ENCODE measurements at regions not wholly inside any gene's neighbourhood (a gene's known extent, or its start where the extent isn't known, plus 50 kb on each side); places are given as distances from the start of the nearest gene placed in this dataset.

DNA sequence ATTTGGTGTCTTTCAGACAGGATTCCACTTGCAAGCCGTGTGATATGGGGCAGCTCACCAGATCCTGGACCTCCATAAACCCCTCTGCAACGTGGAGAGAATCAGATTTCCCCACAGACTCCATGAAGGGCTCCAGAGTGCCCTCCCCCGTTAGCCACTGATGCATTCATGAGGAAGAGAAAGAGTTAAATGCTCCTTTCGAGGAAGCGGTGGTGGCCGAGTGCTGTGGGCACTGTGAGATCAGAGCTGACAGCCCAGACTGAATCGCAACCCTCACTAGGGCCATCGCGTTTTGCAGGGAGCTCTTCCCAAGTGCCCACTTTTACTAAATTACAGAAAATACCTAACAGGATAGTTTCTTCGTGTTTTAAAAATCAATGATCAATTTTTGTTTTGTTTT, 226.3 kb upstream of the ZNF32 start:
- no peak for DNase-seq (ENCODE audit: low read depth in 3 of 3)

- DNase-seq (ENCODE audit: low read depth in 3 of 3), result no peak
These were observed 225.0 kb upstream of the ZNF32 start for GRCh38 chr10:43873717-43874116.

- no peak for DNase-seq (ENCODE audit: low read depth in 3 of 3)
These were observed 224.0 kb upstream of the ZNF32 start for GRCh38 chr10:43872644-43873043.

GRCh38 chr10:43871545-43871944, 222.9 kb upstream of the ZNF32 start:
- no peak for DNase-seq (ENCODE audit: low read depth in 3 of 3)

GRCh38 chr10:43870968-43871439, 222.3 kb upstream of the ZNF32 start:
- no peak for DNase-seq (ENCODE audit: low read depth in 3 of 3)

GRCh38 chr10:43869669-43870322, 221.1 kb upstream of the ZNF32 start:
- DNase-seq (ENCODE audit: low read depth in 3 of 3), result no peak

- no peak for DNase-seq (ENCODE audit: low read depth in 3 of 3)
These were observed 220.3 kb upstream of the ZNF32 start for GRCh38 chr10:43868952-43869351.

GRCh38 chr10:43867667-43868565, 219.2 kb upstream of the ZNF32 start:
- no peak for DNase-seq (ENCODE audit: low read depth in 3 of 3)

DNA sequence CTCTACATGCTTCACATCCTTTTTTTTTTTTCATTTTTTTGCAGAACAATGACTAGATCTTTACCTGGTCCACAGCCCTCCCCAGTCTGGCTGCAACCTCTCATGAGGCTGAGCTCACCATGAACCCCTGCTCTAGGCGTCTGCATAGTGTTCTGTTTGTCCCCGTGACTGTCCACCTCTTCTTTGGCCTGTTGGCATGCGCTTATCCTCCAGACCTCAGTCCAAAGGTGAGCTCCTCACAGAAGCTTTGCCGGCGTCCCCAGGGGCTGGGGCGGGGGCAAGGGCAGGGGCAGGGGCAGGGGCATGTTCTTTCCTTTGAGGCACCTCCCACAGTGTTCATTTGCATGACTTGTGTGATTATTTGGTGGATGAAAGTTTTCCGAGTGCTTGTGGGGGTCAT, 218.4 kb upstream of the ZNF32 start:
- no peak for DNase-seq (ENCODE audit: low read depth in 3 of 3)

- no peak for DNase-seq (ENCODE audit: low read depth in 3 of 3)
These were observed 218.0 kb upstream of the ZNF32 start for GRCh38 chr10:43866712-43867111.

GRCh38 chr10:43865265-43866135, 216.8 kb upstream of the ZNF32 start:
- no peak for DNase-seq (ENCODE audit: low read depth in 3 of 3)

GRCh38 chr10:43864656-43865055, 216.0 kb upstream of the ZNF32 start:
- no peak for DNase-seq (ENCODE audit: low read depth in 3 of 3)

DNA sequence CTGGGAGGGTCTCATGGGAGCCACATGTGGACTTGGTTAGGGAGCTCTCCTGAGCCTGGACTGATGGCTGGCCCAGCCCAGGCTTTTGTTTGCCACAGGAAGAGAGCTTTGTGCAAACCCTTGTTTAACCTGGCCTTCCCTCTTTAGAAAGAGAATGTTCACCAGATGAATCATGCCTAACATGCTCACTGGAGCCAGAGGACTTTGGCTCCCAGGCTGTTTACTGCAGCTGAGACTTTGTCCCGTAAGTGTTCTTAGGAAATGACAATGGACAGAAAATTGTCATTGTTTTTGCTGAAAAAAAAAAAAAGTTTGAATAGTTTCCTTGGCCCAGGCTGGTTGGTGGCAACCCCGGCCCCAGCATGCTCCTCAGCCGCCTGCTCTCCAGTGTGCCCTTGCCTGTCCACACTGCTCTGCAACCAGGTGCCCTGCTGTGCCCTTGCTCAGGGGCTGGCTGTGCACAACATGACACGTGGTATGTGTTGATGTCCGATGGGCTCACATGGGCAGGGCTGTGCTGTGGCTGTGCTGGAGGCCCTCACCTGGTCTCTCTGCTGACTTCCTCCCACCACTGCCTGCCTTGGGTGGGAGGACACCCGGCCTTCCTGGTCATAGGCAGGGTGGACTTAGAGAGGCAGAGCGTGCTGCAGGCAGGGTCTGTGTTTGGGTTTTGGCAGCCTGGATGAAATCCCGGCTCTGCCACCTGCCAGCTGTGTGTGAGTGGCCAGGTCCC, 215.3 kb upstream of the ZNF32 start:
- DNase-seq (ENCODE audit: low read depth in 3 of 3), result no peak

DNA sequence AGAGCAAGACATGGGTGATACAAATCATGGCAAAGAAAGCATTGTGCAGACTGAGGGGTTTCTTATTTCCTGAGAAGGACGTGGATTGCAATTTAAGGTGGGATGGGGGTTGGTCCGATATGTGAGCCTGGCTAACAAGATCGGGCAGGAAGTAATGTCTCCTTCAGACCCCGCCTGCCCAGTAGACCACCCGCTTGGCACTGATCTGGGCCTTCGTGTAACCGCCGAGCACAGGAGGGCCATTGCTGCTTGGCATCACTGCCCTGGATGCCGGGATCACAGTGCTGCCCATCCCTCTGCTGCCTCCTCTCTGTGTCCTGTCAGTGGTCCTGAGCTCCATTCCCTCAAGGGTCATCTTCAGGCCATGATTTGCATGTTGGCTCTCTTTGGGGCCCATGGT, 214.6 kb upstream of the ZNF32 start:
- no peak for DNase-seq (ENCODE audit: low read depth in 3 of 3)

- no peak for DNase-seq (ENCODE audit: low read depth in 3 of 3)
These were observed 214.1 kb upstream of the ZNF32 start for GRCh38 chr10:43862756-43863155.

DNA sequence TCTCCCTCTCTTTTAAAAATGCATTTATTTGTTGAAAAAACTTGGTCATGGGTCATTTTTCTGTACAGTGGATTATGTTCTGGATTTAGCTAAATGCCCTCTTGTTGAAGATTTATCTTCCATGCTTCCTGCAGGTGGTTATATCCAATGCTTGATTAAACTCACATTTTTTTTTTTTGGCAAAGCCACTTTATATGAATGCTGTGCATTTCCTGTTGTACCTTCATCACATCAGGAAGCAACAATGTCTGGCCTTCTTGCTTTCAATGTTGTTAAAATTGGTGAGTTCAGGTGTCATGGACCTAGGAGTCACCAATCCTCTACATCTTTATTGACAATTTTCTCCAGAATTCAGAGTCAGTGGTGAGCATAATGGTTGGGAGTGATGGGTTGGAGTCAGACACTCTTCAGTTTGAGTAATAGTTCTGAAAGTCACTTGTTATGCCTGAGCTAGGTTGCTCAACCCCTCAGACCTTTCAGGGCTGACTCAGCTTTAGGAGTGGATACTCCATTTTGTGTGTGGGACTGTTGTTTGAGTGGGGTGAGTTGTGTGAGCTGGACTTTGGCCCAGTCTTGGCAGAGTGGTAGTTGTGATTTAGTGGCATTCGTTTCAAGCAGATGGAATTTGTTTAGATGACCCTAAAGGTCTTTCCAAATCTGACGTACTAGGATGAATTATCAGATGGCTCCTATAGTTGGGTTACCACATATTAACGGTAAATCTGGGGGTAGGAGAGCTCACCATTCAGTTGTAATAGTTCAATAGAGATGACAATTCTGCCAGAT, 213.5 kb upstream of the ZNF32 start:
- DNase-seq (ENCODE audit: low read depth in 3 of 3), result no peak

DNA sequence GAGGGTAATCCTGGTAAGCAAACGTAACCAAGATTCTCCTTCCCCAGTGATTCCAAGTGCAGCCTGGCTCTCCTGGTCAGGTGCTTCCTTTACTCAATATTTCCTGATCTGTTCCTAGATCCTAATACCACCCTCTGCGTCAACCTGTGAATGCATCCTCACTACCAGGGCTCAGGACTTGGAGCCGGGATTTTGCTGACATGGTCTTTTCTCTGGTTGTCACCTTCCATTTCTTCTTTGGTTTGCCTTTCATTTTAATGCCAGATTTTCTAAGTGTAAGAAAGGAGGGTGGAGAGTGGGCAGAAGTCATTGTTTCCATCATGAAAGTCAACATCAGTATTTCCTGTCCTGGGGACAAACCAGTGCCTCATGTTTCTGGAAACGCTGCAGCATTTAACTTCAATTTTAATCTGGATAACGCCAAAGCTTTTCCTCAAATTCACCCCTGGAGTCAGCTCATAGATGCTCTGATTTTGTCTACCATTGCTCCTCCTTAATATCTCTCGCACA, 210.4 kb upstream of the ZNF32 start:
- DNase-seq (ENCODE audit: low read depth in 3 of 3), result no peak

DNA sequence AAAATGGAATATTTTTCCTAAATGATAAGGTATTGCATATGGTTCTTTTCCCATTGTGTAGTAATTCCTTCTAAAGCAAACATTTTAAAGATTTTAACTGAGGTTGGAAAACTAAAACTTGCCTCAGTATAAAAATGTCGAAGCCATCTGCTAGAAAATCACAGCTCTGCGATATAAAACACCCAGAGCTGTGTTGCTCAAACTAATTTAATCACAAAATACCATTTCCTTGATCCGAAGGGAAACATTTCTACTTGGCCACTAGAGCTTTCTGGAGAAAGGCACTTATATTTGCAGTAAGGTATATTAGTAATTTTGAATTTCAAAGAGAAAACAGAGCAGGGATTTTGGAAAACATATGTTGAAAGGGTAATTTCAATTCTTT, 209.2 kb upstream of the ZNF32 start:
- DNase-seq (ENCODE audit: low read depth in 3 of 3), result no peak

GRCh38 chr10:43857206-43857930, 208.7 kb upstream of the ZNF32 start:
- DNase-seq (ENCODE audit: low read depth in 3 of 3), result no peak

GRCh38 chr10:43856299-43856698, 207.6 kb upstream of the ZNF32 start:
- no peak for DNase-seq (ENCODE audit: low read depth in 3 of 3)

Data from stimulated activated CD4-positive, alpha-beta T cell treated with anti-CD3 and anti-CD28 coated beads, TNF-alpha, amount 100 ng/mL, for 48 hours (primary cell).